ENCODE measurements at regions not wholly inside any gene's neighbourhood (a gene's known extent, or its start where the extent isn't known, plus 50 kb on each side); places are given as distances from the start of the nearest gene placed in this dataset.
"Not testable (repeated sequence)": the region's sequence is repeated elsewhere in the genome, so short reads cannot be mapped to it uniquely, and the experiment has no call there.

GRCh38 chr11:38365274-38365673 is 1767.2 kb upstream of the RAG2 start:
- no peak for DNase-seq

DNA sequence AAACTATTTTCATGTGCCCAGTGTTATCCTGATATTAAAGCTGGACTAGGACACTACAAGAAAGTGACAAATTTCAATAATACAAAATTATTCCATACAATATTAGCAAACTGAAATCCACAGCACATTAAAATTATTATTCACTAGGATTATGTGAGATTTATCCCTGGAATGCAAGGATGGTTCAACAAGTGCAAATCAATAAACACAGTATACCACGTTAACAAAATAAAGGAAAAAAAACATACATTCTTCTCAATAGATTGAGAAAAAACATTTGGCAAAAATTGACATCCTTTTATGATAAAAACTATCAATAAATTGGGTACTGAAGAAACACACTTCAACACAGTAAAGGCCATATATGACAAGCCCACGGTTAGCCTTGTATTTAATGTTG is 1758.2 kb upstream of the RAG2 start:
- no peak for DNase-seq

DNA sequence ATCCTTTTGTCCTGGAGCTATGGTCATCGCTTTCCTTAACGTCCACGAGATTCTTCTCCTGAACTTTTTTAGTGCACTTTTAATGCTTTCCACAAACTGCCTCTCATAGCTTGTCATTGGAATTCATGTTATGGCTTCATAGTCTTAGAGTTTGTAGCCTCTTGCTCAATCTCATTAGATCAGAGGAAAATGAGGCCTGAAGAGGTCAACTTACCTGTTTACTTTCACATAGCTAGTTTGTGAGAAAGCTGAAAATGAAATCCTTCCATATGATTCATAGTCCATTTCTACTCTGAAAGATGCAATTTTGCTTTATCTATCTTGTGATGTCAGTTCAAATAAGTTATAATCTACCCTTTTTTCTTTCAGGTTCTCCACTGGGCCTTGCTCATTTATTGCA is 1747.2 kb upstream of the RAG2 start:
- DNase-seq = no peak

GRCh38 chr11:38341612-38342011 is 1743.6 kb upstream of the RAG2 start:
- not testable (repeated sequence) for DNase-seq

GRCh38 chr11:38339835-38340440 is 1741.9 kb upstream of the RAG2 start:
- DNase-seq = no peak

- DNase-seq = not testable (repeated sequence)
Observed at GRCh38 chr11:38338022-38338421, 1740.0 kb upstream of the RAG2 start.

- DNase-seq = no peak
Observed at GRCh38 chr11:38332046-38332445, 1734.0 kb upstream of the RAG2 start.

GRCh38 chr11:38330578-38330977 is 1732.5 kb upstream of the RAG2 start:
- no peak for DNase-seq

GRCh38 chr11:38323961-38324761 is 1726.1 kb upstream of the RAG2 start:
- no peak for DNase-seq

- no peak for DNase-seq
Observed at GRCh38 chr11:38315151-38315550, 1717.1 kb upstream of the RAG2 start.

DNA sequence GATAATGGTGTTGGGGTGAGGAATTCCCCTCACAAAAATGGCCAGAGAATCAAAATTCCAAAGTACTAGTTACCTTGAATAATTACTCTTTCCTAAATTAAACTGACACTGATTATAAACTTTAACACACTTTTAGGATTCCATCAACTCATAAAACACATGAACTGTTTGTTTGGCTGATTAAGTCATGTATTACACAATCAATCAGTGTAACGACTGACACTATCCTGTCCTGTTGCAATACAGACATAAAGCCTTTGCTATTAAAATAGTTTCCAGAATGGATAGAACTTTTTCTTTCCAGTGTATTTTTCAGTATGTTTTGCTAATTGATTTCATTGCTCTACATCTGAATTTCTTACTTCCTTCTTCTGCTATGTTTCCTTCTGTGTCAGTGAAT is 1709.4 kb upstream of the RAG2 start:
- no peak for DNase-seq

GRCh38 chr11:38305682-38306081 is 1707.6 kb upstream of the RAG2 start:
- DNase-seq = no peak

- DNase-seq = no peak
Observed at GRCh38 chr11:38304926-38305325, 1706.9 kb upstream of the RAG2 start.

DNA sequence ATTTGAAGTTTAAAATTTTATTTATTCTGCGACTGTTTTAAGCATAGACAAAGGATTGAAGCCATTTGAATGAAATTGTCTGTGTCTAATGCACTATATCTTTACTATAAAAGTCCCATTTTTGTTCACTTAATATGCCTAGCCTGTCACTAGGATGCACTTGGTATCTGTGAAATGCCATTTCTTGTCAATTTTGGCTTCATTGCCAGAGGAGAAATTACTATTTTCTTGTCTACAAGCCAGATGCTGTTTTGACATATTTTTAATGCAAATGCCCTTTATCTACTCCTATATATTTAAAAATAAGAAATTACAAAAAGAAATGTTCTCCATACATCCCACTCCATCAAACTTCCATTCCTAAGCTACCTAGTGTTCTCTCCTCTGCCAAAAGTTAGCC is 1704.5 kb upstream of the RAG2 start:
- DNase-seq = no peak

- no peak for DNase-seq
Observed at GRCh38 chr11:38300570-38300969, 1702.5 kb upstream of the RAG2 start.

DNA sequence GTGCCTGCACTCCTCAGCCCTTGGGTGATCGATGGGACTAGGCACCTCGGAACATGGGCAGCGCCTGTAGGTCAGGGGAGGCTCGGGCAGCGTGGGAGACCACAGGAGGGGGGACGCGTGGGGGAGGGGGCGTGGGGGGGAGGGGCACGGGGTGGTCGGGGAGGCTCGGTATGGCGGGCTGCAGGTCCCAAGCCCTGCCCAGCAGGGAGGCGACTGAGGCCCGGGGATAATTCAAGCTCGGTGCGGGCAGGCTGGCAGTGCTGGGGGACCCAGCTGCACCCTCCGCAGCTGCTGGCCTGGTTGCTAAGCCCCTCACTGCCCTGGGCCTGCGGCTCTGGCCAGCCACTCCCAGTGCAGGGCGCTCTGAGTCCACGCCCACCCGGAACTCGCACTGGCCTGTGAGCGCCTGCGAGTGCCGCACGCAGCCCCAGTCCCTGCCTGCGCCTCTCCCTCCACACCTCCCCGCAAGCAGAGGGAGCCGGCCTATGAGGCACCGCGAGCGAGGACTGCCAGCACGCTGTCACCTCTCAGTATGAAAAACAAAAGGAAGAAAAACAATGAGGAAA is 1698.3 kb upstream of the RAG2 start:
- DNase-seq = no peak

DNA sequence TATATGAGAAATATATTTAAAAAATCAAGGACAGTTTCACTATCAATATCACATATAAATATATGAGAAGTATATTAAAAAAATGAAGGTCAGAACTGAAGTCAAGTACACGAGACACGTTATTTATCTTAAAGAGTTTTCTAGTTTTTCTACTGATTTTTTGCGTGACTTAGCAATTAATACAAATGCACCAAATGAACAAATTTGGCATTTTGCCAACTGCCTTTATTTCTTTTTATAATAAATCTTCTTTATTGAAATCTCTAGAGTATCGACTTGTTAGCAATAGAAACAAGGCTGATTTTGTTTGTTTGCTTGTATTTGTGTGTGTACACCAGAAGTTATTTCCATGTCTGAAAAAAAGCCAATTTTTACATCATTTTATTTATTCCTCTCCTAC is 1684.7 kb upstream of the RAG2 start:
- no peak for DNase-seq

DNA sequence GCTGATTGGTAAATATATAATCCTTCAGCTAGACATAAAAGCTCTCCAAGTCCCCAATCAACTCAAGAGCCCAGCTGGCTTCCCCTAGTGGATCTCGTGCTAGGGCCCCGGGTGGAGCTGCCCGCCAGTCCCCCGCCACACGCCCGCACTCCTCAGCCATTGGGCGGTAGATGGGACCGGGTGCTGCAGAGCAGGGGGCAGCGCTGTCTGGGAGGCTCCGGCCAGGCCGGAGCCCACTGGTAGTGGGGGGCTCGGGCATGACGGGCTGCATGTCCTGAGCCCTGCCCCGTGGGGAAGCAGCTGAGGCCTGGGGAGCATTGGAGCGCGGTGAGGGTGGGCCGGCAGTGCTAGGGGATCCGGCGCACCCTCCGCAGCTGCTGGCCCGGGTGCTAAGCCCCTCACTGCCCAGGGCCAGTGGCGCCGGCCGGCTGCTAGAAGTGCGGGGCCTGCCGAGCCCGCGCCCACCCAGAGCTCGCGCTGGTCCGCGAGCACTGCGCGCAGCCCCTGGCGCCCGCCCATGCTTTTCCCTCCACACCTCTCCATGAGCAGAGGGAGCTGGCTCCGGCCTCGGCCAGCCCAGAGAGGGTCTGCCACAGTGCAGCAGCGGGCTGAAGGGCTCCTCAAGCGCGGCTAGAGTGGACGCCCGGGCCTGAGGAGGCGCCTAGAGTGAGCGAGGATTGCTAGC is 1680.6 kb upstream of the RAG2 start:
- no peak for DNase-seq

DNA sequence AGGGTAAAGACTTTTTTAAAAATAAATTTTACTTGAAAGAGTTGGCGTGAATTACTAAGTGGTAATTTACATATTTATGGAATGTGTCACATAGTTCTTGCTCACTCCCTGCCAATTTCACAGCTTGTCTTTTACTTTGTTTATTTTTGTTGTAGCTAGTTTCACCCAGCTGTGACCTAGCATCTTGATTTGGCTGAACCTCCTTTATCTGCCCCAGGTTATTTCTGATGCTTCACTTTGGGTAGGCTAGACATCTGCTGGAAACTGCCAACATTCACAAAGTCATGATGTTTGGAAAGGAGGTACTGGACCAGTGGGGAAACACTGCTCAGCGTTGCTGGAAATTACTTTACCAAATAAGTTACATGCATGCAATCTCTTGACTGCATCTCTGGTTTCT is 1676.0 kb upstream of the RAG2 start:
- DNase-seq = no peak

DNA sequence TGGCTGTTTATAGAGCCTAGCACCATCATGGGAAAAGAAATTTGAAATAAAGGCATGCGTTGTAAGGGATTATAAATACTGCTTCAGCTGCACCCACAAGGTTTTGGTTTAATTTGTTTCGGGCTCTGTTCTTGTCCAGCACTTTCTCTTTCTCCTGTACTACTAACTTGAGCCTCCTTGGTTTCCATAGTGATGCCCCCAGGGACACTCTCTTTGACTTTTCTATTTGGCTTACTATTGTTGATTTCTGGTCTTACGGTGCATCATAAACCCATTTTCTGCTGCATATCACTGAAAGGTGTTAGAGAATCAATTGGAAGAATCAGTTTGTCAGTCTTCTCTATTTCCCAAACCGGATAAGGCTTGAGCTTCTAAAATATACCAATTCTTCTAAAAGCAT is 1674.3 kb upstream of the RAG2 start:
- DNase-seq = no peak

DNA sequence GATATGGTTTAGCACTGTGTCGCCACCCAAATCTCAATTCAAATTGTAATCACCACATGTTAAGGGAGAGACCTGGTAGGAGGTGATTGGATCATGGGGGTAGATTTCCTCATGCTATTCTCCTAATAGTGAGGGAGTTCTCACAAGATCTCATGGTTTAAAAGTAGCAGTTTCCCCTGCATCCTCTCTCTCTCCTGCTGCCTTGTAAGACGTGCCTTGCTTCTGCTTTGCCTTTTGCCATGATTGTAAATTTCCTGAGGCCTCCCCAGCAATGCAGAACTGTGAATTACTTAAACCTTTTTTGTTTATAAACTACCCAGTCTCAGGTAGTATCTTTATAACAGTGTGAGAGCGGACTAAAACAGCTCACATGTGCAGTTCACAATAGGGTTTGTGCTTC is 1668.7 kb upstream of the RAG2 start:
- DNase-seq = no peak

- no peak for DNase-seq
Observed at GRCh38 chr11:38256436-38256835, 1658.4 kb upstream of the RAG2 start.

- DNase-seq = no peak
Observed at GRCh38 chr11:38254913-38255312, 1656.9 kb upstream of the RAG2 start.

DNA sequence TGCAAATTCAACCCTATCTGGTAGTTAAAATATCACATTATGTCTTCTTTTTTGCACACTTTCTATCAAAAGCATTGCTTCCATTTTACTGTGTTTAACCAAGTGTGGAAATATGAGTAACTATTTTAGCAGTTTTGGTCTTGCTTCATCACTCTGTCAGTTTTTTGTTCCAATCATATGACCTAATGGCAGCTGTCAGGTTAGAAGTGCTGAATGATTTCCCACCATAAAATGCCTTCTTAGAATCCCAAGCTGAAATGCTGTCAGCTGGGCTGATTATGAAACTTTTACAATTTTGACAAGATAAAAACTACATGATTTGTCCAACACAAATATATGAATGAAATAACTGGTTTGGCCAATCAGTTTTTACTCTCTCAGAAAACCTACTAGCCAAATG is 1654.6 kb upstream of the RAG2 start:
- no peak for DNase-seq

Measured in NCI-H524 (cell line).